Esophagus squamous epithelium (tissue), 5 donors: ENCODE measurements at regions not wholly inside any gene's neighbourhood (a gene's known extent, or its start where the extent isn't known, plus 50 kb on each side); places are given as distances from the start of the nearest gene placed in this dataset.
"Not testable (repeated sequence)": the region's sequence is repeated elsewhere in the genome, so short reads cannot be mapped to it uniquely, and the experiment has no call there.

Experiments used
- DNase-seq: peaks from one replicate; lab custom pipeline; 2025; lab: John Stamatoyannopoulos, UW
- H3K27ac ChIP-seq, 4 donors: fragments of 200-600 bp; sonication (generic); one replicate each; pipeline ENCODE4 v1.5.1; 2016 to 2019; ENCODE audit warnings: mild to moderate bottlenecking in 1 of 4
- H3K27me3 ChIP-seq, 4 donors: fragments of 200-600 bp; sonication (generic); 1 replicate in 3 of 4; 2 replicates in 1 of 4; pipeline versions ENCODE4 v1.5.1 to v1.6.0; 2017 to 2021; ENCODE audit warnings: antibody characterized with exemption in 1 of 4
- H3K36me3 ChIP-seq, 3 donors: fragments of 200-600 bp; sonication (generic); one replicate each; pipeline ENCODE4 v1.5.1; 2016 to 2019
- H3K4me1 ChIP-seq, 3 donors: fragments of 200-600 bp; sonication (generic); one replicate each; pipeline ENCODE4 v1.5.1; 2017 to 2019
- H3K4me3 ChIP-seq, 4 donors: fragments of 200-600 bp; sonication (generic); 1 replicate in 3 of 4; 2 replicates in 1 of 4; pipeline ENCODE4 v1.5.1; 2016 to 2019; ENCODE audit warnings: mild to moderate bottlenecking in 2 of 4, moderate library complexity in 1 of 4
- H3K9me3 ChIP-seq, 3 donors: fragments of 200-600 bp; sonication (generic); one replicate each; pipeline ENCODE4 v1.5.1; 2016 to 2019
- CTCF ChIP-seq, 6 experiments: fragments of 450-650 bp in 4 of 6; fragments of 200-600 bp in 2 of 6; sonication (generic) in 2 of 6; IDR thresholded peaks; one replicate each; pipeline ENCODE4 v1.5.1; 2016 to 2019; ENCODE audit warnings: antibody characterized with exemption in 6 of 6, mild to moderate bottlenecking in 4 of 6, moderate library complexity in 4 of 6
- POLR2A ChIP-seq, 4 donors: fragments of 450-650 bp; IDR thresholded peaks; one replicate each; pipeline ENCODE4 v1.6.1; 2017; ENCODE audit warnings: antibody characterized with exemption in 4 of 4, mild to moderate bottlenecking in 4 of 4, moderate library complexity in 3 of 4
- WGBS, 2 donors: methylation state at CpG; one replicate each; pipeline ENCODE4 v1.1.5; 2018; 5-methylcytosine and 5-hydroxymethylcytosine counted together
- intact Hi-C: fragments of 100-400 bp; cut with DNase I; formaldehyde crosslinking; loops from one replicate; pipeline ENCODE4 v1.15.0; 2022
- donor health status: DM: yes; HTN: yes; CAD: no.

GRCh38 chr10:106360870-106361269 lies 803.6 kb downstream of the SORCS1 start:
- Histone ChIP-seq H3K36me3 (no peaks in the 10 kb centered on the region), H3K27ac (no peak overlapping the region), H3K4me1 (no peaks in the 10 kb centered on the region), H3K4me3 (no peak overlapping the region), H3K9me3 (no peaks in the 10 kb centered on the region), H3K27me3 (no peaks in the 10 kb centered on the region)
- DNase-seq: no peak
- intact Hi-C loops: no loop called here
- TF ChIP-seq CTCF (IDR thresholded peaks at IDR 0.05) (no peak), POLR2A (IDR thresholded peaks at IDR 0.05) (no peak)
- WGBS, 2 donors: 22 to 42% methylated on average over 2 of the region's 2 CpGs

DNA sequence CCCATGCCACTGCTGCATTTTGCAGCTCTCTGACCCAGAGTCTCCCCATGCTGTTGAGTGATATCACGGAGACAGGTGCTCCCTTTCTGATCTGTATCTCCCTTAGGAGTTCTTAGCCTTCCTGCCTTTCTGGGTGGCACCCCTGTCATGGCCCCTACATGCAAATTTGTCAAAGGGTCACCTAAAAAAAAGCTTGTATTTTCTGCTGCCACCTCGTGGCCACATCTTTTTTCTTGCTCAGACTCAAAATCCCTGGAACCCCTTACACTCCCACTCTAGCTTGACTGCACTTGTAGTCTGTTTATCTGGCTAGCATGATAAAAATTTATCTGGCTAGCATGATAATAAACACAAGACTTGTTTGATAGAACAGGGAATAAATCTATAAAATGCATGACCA lies 809.1 kb downstream of the SORCS1 start:
- H3K27ac ChIP-seq: no peak overlapping the region
- TF ChIP-seq CTCF (IDR thresholded peaks at IDR 0.05): no peak
- TF ChIP-seq POLR2A (IDR thresholded peaks at IDR 0.05): no peak
- no peaks in the 10 kb centered on the region for H3K4me1 ChIP-seq
- H3K27me3 ChIP-seq: no peaks in the 10 kb centered on the region
- H3K4me3 ChIP-seq: no peak overlapping the region
- no peaks in the 10 kb centered on the region for H3K9me3 ChIP-seq
- intact Hi-C loops: no loop called here
- no peaks in the 10 kb centered on the region for H3K36me3 ChIP-seq
- WGBS, 2 donors: 41 to 54% methylated on average over 2 of the region's 2 CpGs
- DNase-seq: no peak

DNA sequence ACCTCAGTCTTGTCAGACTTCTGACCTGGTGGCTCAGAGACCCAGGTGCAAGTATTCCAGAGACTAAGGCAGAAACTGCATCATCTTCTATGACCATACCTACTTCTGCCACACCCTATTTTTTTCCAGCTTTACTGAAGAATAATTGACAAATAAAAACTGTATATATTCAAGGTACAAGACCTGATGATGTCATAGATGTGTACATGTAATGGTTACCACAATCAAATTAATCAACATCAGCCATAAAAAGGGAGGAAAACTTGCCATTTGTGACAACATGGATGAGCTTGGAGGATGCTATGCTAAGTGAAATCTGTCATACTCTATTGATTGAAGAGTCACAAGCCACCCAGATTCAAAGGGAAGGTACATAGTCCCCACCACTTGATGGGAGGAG lies 815.6 kb downstream of the SORCS1 start:
- TF ChIP-seq CTCF (IDR thresholded peaks at IDR 0.05): no peak
- no peak for TF ChIP-seq POLR2A (IDR thresholded peaks at IDR 0.05)
- no peaks in the 10 kb centered on the region for H3K36me3 ChIP-seq
- no peaks in the 10 kb centered on the region for H3K27me3 ChIP-seq
- no peak for DNase-seq
- H3K4me1 ChIP-seq: no peaks in the 10 kb centered on the region
- no peaks in the 10 kb centered on the region for H3K9me3 ChIP-seq
- intact Hi-C loops: no loop called here
- no peak overlapping the region for H3K27ac ChIP-seq
- H3K4me3 ChIP-seq: no peak overlapping the region

- Histone ChIP-seq H3K4me3 (no peak overlapping the region), H3K27ac (no peak overlapping the region), H3K27me3 (no peaks in the 10 kb centered on the region), H3K9me3 (no peaks in the 10 kb centered on the region), H3K36me3 (no peaks in the 10 kb centered on the region), H3K4me1 (no peaks in the 10 kb centered on the region)
- TF ChIP-seq CTCF (IDR thresholded peaks at IDR 0.05): no peak
- TF ChIP-seq POLR2A (IDR thresholded peaks at IDR 0.05): no peak
- intact Hi-C loops: no loop called here
- 45 to 70% methylated on average over 2 of the region's 2 CpGs for WGBS, 2 donors
- DNase-seq: no peak
Measured at GRCh38 chr10:106347547-106347946, 817.0 kb downstream of the SORCS1 start.

- intact Hi-C loops, H3K4me3 ChIP-seq, H3K36me3 ChIP-seq, H3K27ac ChIP-seq, H3K4me1 ChIP-seq, H3K27me3 ChIP-seq, H3K9me3 ChIP-seq, DNase-seq: not testable (repeated sequence)
- 83% methylated on average over 10 of the region's 10 CpGs; no CpG with 5 or more reads in 1 of the 2 donors for WGBS, 2 donors
Measured at GRCh38 chr10:106343539-106343938, 821.0 kb downstream of the SORCS1 start.

- H3K27ac ChIP-seq: no peak overlapping the region
- H3K27me3 ChIP-seq: no peaks in the 10 kb centered on the region
- no peak for DNase-seq
- no peaks in the 10 kb centered on the region for H3K9me3 ChIP-seq
- H3K4me1 ChIP-seq: no peaks in the 10 kb centered on the region
- no peak overlapping the region for H3K4me3 ChIP-seq
- TF ChIP-seq POLR2A (IDR thresholded peaks at IDR 0.05) (no peak), CTCF (IDR thresholded peaks at IDR 0.05) (no peak)
- 44 to 50% methylated on average over 3 of the region's 3 CpGs for WGBS, 2 donors
- intact Hi-C loops: no loop called here
- H3K36me3 ChIP-seq: no peaks in the 10 kb centered on the region
Measured at GRCh38 chr10:106341356-106341755, 823.1 kb downstream of the SORCS1 start.
